ENCODE measurements at regions not wholly inside any gene's neighbourhood (a gene's known extent, or its start where the extent isn't known, plus 50 kb on each side); places are given as distances from the start of the nearest gene placed in this dataset.

- DNase-seq, result no peak
- WGBS, 3 donors, result 61 to 74% (median 74%) methylated on average over 3 of the region's 3 CpGs
- Histone ChIP-seq H3K27me3 (no peaks in the 10 kb centered on the region), H3K36me3 (no peaks in the 10 kb centered on the region), H3K4me1 (ENCODE audit: insufficient read depth) (no peaks in the 10 kb centered on the region), H3K4me3 (no peak overlapping the region), H3K27ac (no peak overlapping the region), H3K9me3 (no peaks in the 10 kb centered on the region)
- intact Hi-C loops (cut with DNase I), result no loop called here
- TF ChIP-seq POLR2A (IDR thresholded peaks at IDR 0.05) (no peak), EP300 (IDR thresholded peaks at IDR 0.05) (no peak), CTCF (IDR thresholded peaks at IDR 0.05) (no peak)
Measured at GRCh38 chr12:30088259-30088995, 304.7 kb upstream of the TMTC1 start.

GRCh38 chr12:30082381-30082780 lies 298.6 kb upstream of the TMTC1 start:
- intact Hi-C loops (cut with DNase I), result no loop called here
- no peak for TF ChIP-seq EP300 (IDR thresholded peaks at IDR 0.05)
- TF ChIP-seq CTCF (IDR thresholded peaks at IDR 0.05), result no peak
- no peak for TF ChIP-seq POLR2A (IDR thresholded peaks at IDR 0.05)
- no peak for DNase-seq
- no peak overlapping the region for H3K27ac ChIP-seq
- H3K9me3 ChIP-seq, result no peaks in the 10 kb centered on the region
- WGBS, 3 donors, result 44 to 63% (median 60%) methylated on average over 3 of the region's 3 CpGs
- H3K27me3 ChIP-seq, result no peaks in the 10 kb centered on the region
- H3K4me1 ChIP-seq (ENCODE audit: insufficient read depth), result no peaks in the 10 kb centered on the region
- H3K4me3 ChIP-seq, result no peak overlapping the region
- H3K36me3 ChIP-seq, result no peaks in the 10 kb centered on the region

- Histone ChIP-seq H3K4me3 (no peak overlapping the region), H3K36me3 (no peaks in the 10 kb centered on the region), H3K27me3 (no peaks in the 10 kb centered on the region), H3K9me3 (no peaks in the 10 kb centered on the region), H3K4me1 (ENCODE audit: insufficient read depth) (no peaks in the 10 kb centered on the region), H3K27ac (no peak overlapping the region)
- WGBS, 3 donors, result 92 to 97% (median 96%) methylated on average over 1 of the region's 1 CpG
- TF ChIP-seq CTCF (IDR thresholded peaks at IDR 0.05) (no peak), POLR2A (IDR thresholded peaks at IDR 0.05) (no peak), EP300 (IDR thresholded peaks at IDR 0.05) (no peak)
- no peak for DNase-seq
- intact Hi-C loops (cut with DNase I), result no loop called here
Measured at GRCh38 chr12:30074916-30075315, 291.2 kb upstream of the TMTC1 start.

GRCh38 chr12:30072824-30073223 lies 289.1 kb upstream of the TMTC1 start:
- intact Hi-C loops (cut with DNase I), result no loop called here
- Histone ChIP-seq H3K9me3 (no peaks in the 10 kb centered on the region), H3K27ac (no peak overlapping the region), H3K4me1 (ENCODE audit: insufficient read depth) (no peaks in the 10 kb centered on the region), H3K36me3 (no peaks in the 10 kb centered on the region), H3K4me3 (no peak overlapping the region), H3K27me3 (no peaks in the 10 kb centered on the region)
- WGBS, 3 donors, result 96 to 99% (median 96%) methylated on average over 1 of the region's 1 CpG
- no peak for TF ChIP-seq EP300 (IDR thresholded peaks at IDR 0.05)
- no peak for TF ChIP-seq CTCF (IDR thresholded peaks at IDR 0.05)
- no peak for TF ChIP-seq POLR2A (IDR thresholded peaks at IDR 0.05)
- DNase-seq, result no peak

Data from ovary (tissue), 7 donors.